NCI-H748 (cell line): ENCODE measurements at regions not wholly inside any gene's neighbourhood (a gene's known extent, or its start where the extent isn't known, plus 50 kb on each side); places are given as distances from the start of the nearest gene placed in this dataset.

Experiments used
- DNase-seq: peaks from one replicate; lab custom pipeline; 2025; ENCODE audit not compliant: unreplicated experiment; lab: John Stamatoyannopoulos, UW

GRCh38 chr2:239485622-239486021, 84.8 kb upstream of the HDAC4 start:
- no peak for DNase-seq

DNA sequence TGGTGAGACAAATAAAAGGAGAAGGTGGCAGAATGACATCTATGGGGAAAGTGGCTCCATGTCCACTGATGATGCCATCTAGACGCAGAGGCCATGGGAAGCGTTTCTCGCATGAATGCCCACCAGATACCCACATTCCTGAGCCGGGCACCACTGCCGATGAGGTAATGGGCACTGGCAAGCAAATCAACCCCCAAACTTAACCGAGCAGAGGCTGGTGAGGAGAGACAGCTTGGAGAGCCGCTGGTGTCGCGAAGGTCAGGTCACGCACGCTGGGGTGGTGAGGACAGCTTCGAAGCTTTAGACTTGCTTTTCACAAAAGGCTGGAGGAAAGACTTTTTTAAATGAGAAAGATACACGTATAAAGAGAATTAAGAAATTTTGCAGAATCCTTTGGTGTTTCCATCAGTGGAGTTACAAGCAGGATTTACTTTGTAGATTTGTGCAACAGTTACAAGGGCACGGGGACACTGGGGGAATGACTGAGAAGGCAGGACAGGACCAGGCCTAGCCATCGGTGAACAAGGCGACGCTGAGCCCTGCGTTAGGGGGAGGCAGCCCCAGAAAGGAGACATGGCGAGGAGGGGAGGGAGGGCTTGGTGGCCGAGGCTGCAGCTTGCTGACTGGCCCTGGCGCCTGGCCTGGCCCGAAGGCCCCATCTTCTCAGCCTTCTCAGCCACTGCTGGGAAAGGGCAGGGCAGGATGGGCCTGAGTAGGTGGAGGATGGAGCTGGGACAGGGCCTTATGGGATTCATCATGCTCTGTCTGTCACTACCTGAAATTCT, 83.9 kb upstream of the HDAC4 start:
- DNase-seq, result no peak

- DNase-seq, result peak; percentile 14
Observed at GRCh38 chr2:239482778-239483712, 82.2 kb upstream of the HDAC4 start.

DNA sequence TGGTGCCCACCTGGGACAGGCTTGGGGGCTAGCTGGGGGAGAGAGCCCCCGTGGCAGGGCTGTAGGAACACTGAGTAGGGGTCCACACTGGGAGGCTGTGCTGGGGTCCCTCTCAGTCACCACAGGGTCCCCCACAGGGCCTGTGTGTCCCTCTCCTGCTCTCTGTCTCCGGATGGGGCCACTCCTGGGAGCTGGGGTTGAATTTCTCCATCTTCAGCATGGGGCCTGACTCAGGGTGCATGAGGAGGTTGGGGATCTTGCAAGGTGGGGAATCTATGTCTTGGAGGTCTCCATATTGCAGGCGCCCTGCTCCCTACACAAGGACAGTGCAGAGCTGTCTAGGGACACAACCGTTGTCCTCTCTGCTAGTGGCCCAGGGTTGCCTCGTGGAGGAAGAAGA, 78.7 kb upstream of the HDAC4 start:
- no peak for DNase-seq

DNA sequence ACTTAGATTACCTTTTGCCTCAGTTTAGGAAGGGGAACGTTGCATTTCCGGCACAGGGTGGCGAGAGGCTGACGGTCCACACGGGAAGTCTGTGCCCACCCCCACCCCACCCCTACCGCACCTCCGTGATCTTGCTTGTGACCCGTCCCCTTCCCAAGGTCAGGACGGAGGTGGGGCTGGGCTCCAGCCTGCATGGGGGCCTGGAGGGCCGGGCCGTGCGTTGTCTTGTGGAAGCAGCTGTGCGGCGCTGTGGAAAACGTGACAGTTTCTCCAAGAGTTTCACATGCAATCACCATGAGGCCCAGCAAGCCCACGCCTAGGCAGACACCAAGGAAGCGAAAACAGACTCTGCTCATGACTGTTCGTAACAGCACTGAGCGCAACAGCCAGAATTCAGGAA, 76.8 kb upstream of the HDAC4 start:
- DNase-seq, result no peak

GRCh38 chr2:239476757-239477585, 76.2 kb upstream of the HDAC4 start:
- DNase-seq, result no peak

DNA sequence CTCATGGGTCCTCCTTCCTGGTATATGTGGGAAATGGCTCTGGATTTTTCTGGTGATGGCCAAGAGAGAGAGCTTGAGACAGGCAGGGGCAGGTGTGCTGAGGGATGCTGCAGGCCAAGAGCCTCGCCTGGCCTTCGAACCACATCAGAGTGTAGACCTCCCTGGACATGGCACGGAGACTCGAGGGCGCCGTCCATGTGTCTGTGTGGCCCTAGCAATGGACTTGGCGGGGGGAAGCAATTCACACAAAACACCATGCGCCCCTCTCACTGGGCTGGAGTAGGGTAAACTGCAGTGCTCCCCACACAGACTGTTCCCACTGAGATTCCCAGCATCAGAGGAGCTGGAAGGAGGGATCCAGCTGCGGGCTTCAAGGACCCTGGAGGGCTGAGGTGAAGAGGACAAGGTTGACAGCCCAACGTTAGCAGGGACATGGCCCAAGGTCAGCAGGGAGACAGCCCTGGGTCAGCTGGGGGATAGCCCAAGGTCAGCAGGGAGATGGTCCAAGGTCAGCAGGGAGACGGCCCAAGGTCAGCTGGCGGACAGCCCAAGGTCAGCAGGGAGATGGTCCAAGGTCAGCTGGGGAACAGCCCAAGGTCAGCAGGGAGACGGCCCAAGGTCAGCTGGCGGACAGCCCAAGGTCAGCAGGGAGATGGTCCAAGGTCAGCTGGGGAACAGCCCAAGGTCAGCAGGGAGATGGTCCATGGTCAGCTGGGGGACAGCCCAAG, 75.4 kb upstream of the HDAC4 start:
- DNase-seq, result no peak

GRCh38 chr2:239475161-239476028, 74.6 kb upstream of the HDAC4 start:
- DNase-seq, result no peak

DNA sequence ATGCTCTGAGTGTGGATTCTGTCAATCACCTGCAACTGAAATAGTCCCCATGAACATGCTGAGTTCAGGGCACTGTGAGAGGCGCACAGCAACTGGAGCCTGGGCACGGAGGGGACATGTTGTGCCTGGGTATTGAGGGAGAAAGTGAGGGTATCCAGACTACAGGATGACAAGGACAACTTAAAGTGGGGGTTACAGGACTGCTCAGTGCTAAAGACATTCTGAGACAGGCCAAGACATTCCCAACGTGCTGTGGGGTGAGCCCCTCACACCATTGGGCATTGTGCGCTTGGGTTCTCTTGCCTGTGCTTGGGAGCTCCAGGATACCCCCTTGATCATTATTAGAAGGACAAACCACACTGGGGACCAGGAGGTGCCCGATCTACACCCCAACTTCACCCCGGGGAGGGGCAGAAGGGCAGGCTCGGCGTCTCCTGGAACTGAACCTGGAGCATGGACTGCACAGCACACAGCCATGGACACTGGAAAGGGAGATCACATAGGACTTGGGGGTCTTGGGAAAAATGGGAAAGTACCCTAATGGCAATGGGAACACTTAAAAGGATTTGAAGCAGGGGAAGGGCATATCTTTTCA, 72.5 kb upstream of the HDAC4 start:
- DNase-seq, result no peak

- peak; percentile 99 for DNase-seq
Observed at GRCh38 chr2:239472235-239472775, 71.5 kb upstream of the HDAC4 start.

DNA sequence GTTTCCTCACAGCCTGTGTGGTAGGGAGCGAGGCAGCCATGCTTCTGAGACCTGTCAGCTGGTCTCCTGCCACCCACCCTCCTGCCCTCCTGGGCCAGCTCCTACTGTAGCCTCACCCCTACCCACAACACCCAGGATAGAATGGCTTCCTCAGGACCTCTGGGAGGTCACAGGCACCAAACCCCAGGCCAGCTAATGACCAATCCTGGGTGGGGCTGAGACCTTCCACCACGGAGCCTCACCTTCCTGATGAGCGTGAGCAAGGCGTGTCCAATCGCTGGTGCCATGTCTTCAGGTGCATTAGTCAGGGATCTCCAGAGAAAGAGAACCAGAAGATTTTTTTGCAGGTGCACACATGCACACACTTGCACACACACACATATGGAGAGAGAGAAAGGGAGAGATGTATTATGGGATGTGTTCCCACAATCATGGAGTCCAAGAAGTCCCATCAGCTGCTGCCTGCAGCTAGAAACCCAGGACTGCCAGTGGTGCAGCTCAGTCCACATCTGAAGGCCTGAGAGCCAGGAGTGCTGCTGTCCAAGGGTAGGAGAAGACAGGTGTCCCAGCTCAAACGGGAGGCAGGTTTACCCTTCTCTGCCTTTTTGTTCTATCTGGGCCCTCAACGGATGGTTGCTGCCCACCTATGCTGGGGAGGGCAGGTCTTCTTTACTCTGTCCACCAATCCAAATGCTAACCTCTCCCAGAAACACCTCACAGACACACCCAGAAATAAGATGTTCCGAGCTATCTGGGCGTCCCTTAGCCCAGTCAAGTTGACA, 70.4 kb upstream of the HDAC4 start:
- no peak for DNase-seq

DNA sequence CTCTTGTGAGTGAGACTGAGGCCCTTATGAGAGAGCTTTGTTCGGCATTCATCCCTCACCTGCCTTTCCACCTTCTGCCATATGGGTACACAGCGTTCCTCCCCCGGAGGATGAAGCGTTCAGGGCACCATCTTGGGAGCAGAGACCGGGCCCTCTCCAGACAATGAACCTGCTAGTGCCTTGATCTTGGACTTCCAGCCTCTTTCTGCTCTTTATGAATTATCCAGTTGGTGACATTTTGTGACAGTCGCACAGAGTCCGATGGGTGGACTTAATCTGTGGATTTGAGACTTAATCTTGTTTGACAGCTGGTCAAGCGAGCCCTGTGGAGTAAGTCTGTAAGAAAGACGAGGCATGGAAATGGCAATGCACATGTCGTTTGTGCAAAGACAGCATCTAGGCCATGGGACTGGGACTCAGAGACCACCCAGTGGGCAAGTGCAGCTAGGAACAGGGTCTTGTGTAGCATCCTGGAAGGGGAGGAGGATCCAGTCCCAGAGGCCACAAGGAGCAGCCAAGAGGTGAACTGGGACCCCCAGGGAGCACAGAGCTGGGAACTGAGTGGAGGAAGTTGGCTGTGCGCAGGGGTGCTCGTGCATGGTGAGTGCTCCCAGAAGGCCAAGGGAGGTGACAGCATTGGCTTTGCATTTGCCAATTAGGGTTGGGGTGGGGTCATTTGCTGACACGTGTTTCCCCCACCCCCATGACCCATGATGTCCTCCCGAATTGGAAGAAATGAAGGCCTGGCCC, 69.5 kb upstream of the HDAC4 start:
- DNase-seq, result no peak

- DNase-seq, result no peak
Observed at GRCh38 chr2:239469106-239469960, 68.5 kb upstream of the HDAC4 start.

DNA sequence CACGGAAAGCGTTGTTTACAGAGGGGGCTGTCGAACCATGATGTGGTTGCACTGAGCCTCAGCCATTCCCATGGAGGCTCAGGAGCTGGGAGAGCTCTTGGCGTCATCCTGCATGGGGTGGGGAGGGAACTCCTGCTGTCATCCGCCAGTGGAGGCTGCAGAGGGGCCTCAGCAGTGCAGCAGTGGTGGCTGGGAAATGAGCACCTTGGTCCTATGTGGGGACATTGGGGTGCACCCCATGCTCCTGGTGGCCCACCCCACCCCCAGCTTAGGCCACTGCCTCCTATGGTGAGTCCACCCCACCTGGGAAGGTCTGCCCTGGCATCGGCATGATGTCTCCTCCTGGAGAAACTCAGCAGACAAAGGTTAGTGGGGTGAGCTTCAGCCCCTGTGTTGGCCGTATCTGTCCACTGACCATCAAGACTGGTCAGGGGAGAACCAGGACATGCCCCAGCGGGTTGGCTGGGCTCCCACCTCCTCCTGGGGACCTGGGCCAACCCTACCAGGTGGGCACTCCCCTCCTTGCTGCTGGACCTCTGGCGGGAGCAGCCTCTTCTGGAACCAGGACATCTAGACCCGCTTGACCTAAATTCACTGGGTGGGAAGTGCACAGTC, 67.8 kb upstream of the HDAC4 start:
- no peak for DNase-seq

DNA sequence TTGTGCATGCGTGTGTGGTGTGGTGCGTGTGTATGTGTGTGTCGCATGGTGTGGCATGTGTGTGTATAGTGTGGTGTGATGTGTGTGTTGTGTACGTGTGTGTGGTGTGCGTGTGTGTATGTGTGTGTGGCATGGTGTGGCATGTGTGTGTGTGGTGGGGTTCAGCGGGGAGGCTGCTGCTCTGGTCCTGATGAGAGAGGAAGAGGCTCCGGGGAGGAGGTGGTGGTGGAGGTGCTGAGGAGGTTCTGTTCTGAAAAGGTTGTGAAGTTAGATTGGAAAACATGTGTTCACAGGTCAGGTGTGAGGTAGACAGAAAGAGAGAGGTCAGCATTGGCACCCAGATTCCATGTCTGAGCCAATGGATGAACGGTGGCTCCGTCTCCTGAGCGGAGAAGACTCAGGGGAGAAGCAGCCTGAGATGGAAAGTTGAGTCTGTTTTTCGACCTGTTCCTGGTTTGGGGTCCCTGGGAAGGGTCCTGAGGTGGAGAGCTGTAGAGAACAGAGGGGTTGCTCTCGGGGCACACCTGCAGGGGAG, 67.2 kb upstream of the HDAC4 start:
- DNase-seq, result no peak
